ENCODE measurements at regions not wholly inside any gene's neighbourhood (a gene's known extent, or its start where the extent isn't known, plus 50 kb on each side); places are given as distances from the start of the nearest gene placed in this dataset.
"Not testable (repeated sequence)": the region's sequence is repeated elsewhere in the genome, so short reads cannot be mapped to it uniquely, and the experiment has no call there.

GRCh38 chr4:31022702-31023101 is 302.5 kb downstream of the PCDH7 start:
- H3K9me3 Mint-ChIP-seq, result peaks cover 2% of the 10 kb centered on the region
- H3K27me3 Mint-ChIP-seq, result no peaks in the 10 kb centered on the region
- H3K4me1 Mint-ChIP-seq, result no peaks in the 10 kb centered on the region
- H3K27ac Mint-ChIP-seq, result no peak overlapping the region
- no peak overlapping the region for H3K4me3 Mint-ChIP-seq
- no peaks in the 10 kb centered on the region for H3K36me3 Mint-ChIP-seq
- DNase-seq, result no peak

- no peak overlapping the region for H3K27ac Mint-ChIP-seq
- peaks cover 2% of the 10 kb centered on the region for H3K9me3 Mint-ChIP-seq
- no peak for DNase-seq
- no peaks in the 10 kb centered on the region for H3K4me1 Mint-ChIP-seq
- H3K4me3 Mint-ChIP-seq, result no peak overlapping the region
- no peaks in the 10 kb centered on the region for H3K36me3 Mint-ChIP-seq
- no peaks in the 10 kb centered on the region for H3K27me3 Mint-ChIP-seq
Observed at GRCh38 chr4:31023109-31023508, 302.9 kb downstream of the PCDH7 start.

GRCh38 chr4:31023742-31024141 is 303.6 kb downstream of the PCDH7 start:
- Mint-ChIP-seq H3K4me1 (no peaks in the 10 kb centered on the region), H3K27ac (no peak overlapping the region), H3K9me3 (peaks cover 2% of the 10 kb centered on the region), H3K4me3 (no peak overlapping the region), H3K36me3 (no peaks in the 10 kb centered on the region), H3K27me3 (no peaks in the 10 kb centered on the region)
- DNase-seq, result no peak

GRCh38 chr4:31024781-31025180 is 304.6 kb downstream of the PCDH7 start:
- H3K36me3 Mint-ChIP-seq, H3K4me3 Mint-ChIP-seq, H3K27ac Mint-ChIP-seq, H3K9me3 Mint-ChIP-seq, DNase-seq, H3K4me1 Mint-ChIP-seq, H3K27me3 Mint-ChIP-seq: not testable (repeated sequence)

- Mint-ChIP-seq H3K36me3 (no peaks in the 10 kb centered on the region), H3K27me3 (no peaks in the 10 kb centered on the region), H3K4me1 (no peaks in the 10 kb centered on the region), H3K4me3 (no peak overlapping the region), H3K27ac (no peak overlapping the region), H3K9me3 (peaks cover 2% of the 10 kb centered on the region)
- no peak for DNase-seq
Observed at GRCh38 chr4:31026256-31026655, 306.1 kb downstream of the PCDH7 start.

- Mint-ChIP-seq H3K9me3 (no peaks in the 10 kb centered on the region), H3K36me3 (no peaks in the 10 kb centered on the region), H3K4me1 (no peaks in the 10 kb centered on the region), H3K27me3 (no peaks in the 10 kb centered on the region), H3K4me3 (no peak overlapping the region), H3K27ac (no peak overlapping the region)
- no peak for DNase-seq
Observed at GRCh38 chr4:31034550-31034949, 314.4 kb downstream of the PCDH7 start.

GRCh38 chr4:31035761-31036160 is 315.6 kb downstream of the PCDH7 start:
- no peak overlapping the region for H3K4me3 Mint-ChIP-seq
- no peak for DNase-seq
- peaks cover 1% of the 10 kb centered on the region for H3K9me3 Mint-ChIP-seq
- H3K27me3 Mint-ChIP-seq, result no peaks in the 10 kb centered on the region
- no peaks in the 10 kb centered on the region for H3K36me3 Mint-ChIP-seq
- no peak overlapping the region for H3K27ac Mint-ChIP-seq
- no peaks in the 10 kb centered on the region for H3K4me1 Mint-ChIP-seq

- Mint-ChIP-seq H3K27ac (no peak overlapping the region), H3K4me3 (no peak overlapping the region), H3K9me3 (peaks cover 1% of the 10 kb centered on the region), H3K4me1 (no peaks in the 10 kb centered on the region), H3K27me3 (no peaks in the 10 kb centered on the region), H3K36me3 (no peaks in the 10 kb centered on the region)
- no peak for DNase-seq
Observed at GRCh38 chr4:31037703-31038102, 317.5 kb downstream of the PCDH7 start.

- Mint-ChIP-seq H3K4me1 (no peaks in the 10 kb centered on the region), H3K27ac (no peak overlapping the region), H3K36me3 (no peaks in the 10 kb centered on the region), H3K9me3 (peaks cover 1% of the 10 kb centered on the region), H3K4me3 (no peak overlapping the region), H3K27me3 (no peaks in the 10 kb centered on the region)
- DNase-seq, result no peak
Observed at GRCh38 chr4:31039382-31039781, 319.2 kb downstream of the PCDH7 start.

- no peak overlapping the region for H3K27ac Mint-ChIP-seq
- H3K4me1 Mint-ChIP-seq, result no peaks in the 10 kb centered on the region
- no peaks in the 10 kb centered on the region for H3K36me3 Mint-ChIP-seq
- DNase-seq, result no peak
- H3K4me3 Mint-ChIP-seq, result no peak overlapping the region
- peaks cover 1% of the 10 kb centered on the region for H3K9me3 Mint-ChIP-seq
- no peaks in the 10 kb centered on the region for H3K27me3 Mint-ChIP-seq
Observed at GRCh38 chr4:31040106-31040505, 319.9 kb downstream of the PCDH7 start.

GRCh38 chr4:31041385-31041784 is 321.2 kb downstream of the PCDH7 start:
- Mint-ChIP-seq H3K4me3 (no peak overlapping the region), H3K36me3 (no peaks in the 10 kb centered on the region), H3K9me3 (peaks cover 1% of the 10 kb centered on the region), H3K27ac (no peak overlapping the region), H3K27me3 (no peaks in the 10 kb centered on the region), H3K4me1 (no peaks in the 10 kb centered on the region)
- DNase-seq, result no peak

- Mint-ChIP-seq H3K27me3 (no peaks in the 10 kb centered on the region), H3K36me3 (no peaks in the 10 kb centered on the region), H3K4me1 (no peaks in the 10 kb centered on the region), H3K4me3 (no peak overlapping the region), H3K27ac (no peak overlapping the region), H3K9me3 (peaks cover 1% of the 10 kb centered on the region)
- DNase-seq, result no peak
Observed at GRCh38 chr4:31041853-31042252, 321.7 kb downstream of the PCDH7 start.

GRCh38 chr4:31043382-31044062 is 323.4 kb downstream of the PCDH7 start:
- peaks cover 1% of the 10 kb centered on the region for H3K9me3 Mint-ChIP-seq
- no peaks in the 10 kb centered on the region for H3K4me1 Mint-ChIP-seq
- DNase-seq, result no peak
- no peaks in the 10 kb centered on the region for H3K27me3 Mint-ChIP-seq
- no peak overlapping the region for H3K27ac Mint-ChIP-seq
- H3K4me3 Mint-ChIP-seq, result no peak overlapping the region
- H3K36me3 Mint-ChIP-seq, result no peaks in the 10 kb centered on the region

- Mint-ChIP-seq H3K9me3 (peaks cover 2% of the 10 kb centered on the region), H3K4me3 (no peak overlapping the region), H3K27me3 (no peaks in the 10 kb centered on the region), H3K27ac (no peak overlapping the region), H3K36me3 (no peaks in the 10 kb centered on the region), H3K4me1 (no peaks in the 10 kb centered on the region)
- no peak for DNase-seq
Observed at GRCh38 chr4:31045151-31045550, 325.0 kb downstream of the PCDH7 start.

- Mint-ChIP-seq H3K4me1 (no peaks in the 10 kb centered on the region), H3K27me3 (no peaks in the 10 kb centered on the region), H3K27ac (no peak overlapping the region), H3K4me3 (no peak overlapping the region), H3K36me3 (no peaks in the 10 kb centered on the region), H3K9me3 (peaks cover 1% of the 10 kb centered on the region)
- no peak for DNase-seq
Observed at GRCh38 chr4:31045724-31046318, 325.7 kb downstream of the PCDH7 start.

- Mint-ChIP-seq H3K4me3 (no peak overlapping the region), H3K27ac (no peak overlapping the region)
- no peak for DNase-seq
Observed at GRCh38 chr4:31051151-31051550, 331.0 kb downstream of the PCDH7 start.

More at GRCh38 chr4:31051151-31051550, 331.0 kb downstream of the PCDH7 start:
- Mint-ChIP-seq H3K9me3 (peaks cover 1% of the 10 kb centered on the region), H3K36me3 (no peaks in the 10 kb centered on the region), H3K4me1 (no peaks in the 10 kb centered on the region), H3K27me3 (no peaks in the 10 kb centered on the region)
